Psoas muscle (tissue), 7 donors: ENCODE measurements at regions not wholly inside any gene's neighbourhood (a gene's known extent, or its start where the extent isn't known, plus 50 kb on each side); places are given as distances from the start of the nearest gene placed in this dataset.

Source experiments
- ATAC-seq, 4 donors: fragments of 200-7000 bp; cut with Tn5 transposase; one replicate each; pipeline ENCODE4 v1.9.1; 2020; ENCODE audit warnings: moderate library complexity in 3 of 4, mild to moderate bottlenecking in 2 of 4
- DNase-seq, 2 donors: peaks; one replicate each; pipeline ENCODE4 v3.0.0-alpha.2; 2020
- H3K27ac ChIP-seq: fragments of 200-600 bp; one replicate; pipeline ENCODE4 v1.8.0; 2022
- H3K27me3 ChIP-seq, 3 donors: fragments of 200-600 bp in 1 of 3; one replicate each; pipeline versions ENCODE4 v1.6.1 to v1.8.0; 2013 to 2022; ENCODE audit warnings: low read length in 2 of 3, mild to moderate bottlenecking in 2 of 3, moderate library complexity in 1 of 3; ENCODE audit not compliant: insufficient read depth in 3 of 3
- H3K36me3 ChIP-seq, 2 donors: fragments of 200-600 bp in 1 of 2; one replicate each; pipeline versions ENCODE4 v1.6.1 to v1.8.0; 2013 to 2022; ENCODE audit warnings: low read depth in 1 of 2, mild to moderate bottlenecking in 1 of 2, moderate library complexity in 1 of 2; ENCODE audit not compliant: insufficient read depth in 1 of 2
- H3K4me1 ChIP-seq: fragments of 200-600 bp; one replicate; pipeline ENCODE4 v1.8.0; 2022
- H3K4me3 ChIP-seq: fragments of 200-600 bp; one replicate; pipeline ENCODE4 v1.8.0; 2022; ENCODE audit warnings: mild to moderate bottlenecking
- H3K9me3 ChIP-seq: fragments of 200-600 bp; one replicate; pipeline ENCODE4 v1.8.0; 2022
- CTCF ChIP-seq: fragments of 200-600 bp; IDR thresholded peaks from one replicate; pipeline ENCODE4 v1.8.0; 2022; ENCODE audit warnings: antibody characterized with exemption
- WGBS, 3 donors: extraction: QIAGEN DNeasy Blood & Tissue Kit; methylation state at CpG; one replicate each; pipeline versions ENCODE4 v1.1.6 to v1.1.7; 2013; 5-methylcytosine and 5-hydroxymethylcytosine counted together
- intact Hi-C, 2 donors: fragments of 100-400 bp; cut with DNase I; formaldehyde crosslinking; loops; one replicate each; pipeline versions ENCODE4 v1.11.0 to v1.14.2; 2022
- donor health status: healthy with polysubstance abuse.
- donor health status: DM: no; HTN: no; CAD: no; lungs with moderate emphysema.
- donor health status: Bipolar disorder and iron deficiency.
- donor health status: healthy.
- donor health status: DM: yes; HTN: yes; CAD: no.
- donor health status: DM: no; HTN: no; CAD: no.
- donor health status: DM: yes; HTN: yes; CAD: no.

- WGBS, 3 donors: 58 to 70% (median 62%) methylated on average over 4 of the region's 4 CpGs
- intact Hi-C loops: no loop called here
Observed at GRCh38 chr13:105278943-105279381, 1256.5 kb downstream of the EFNB2 start.

GRCh38 chr13:105276571-105276970 is 1258.9 kb downstream of the EFNB2 start:
- H3K27ac ChIP-seq: no peak overlapping the region
- no peak for TF ChIP-seq CTCF
- intact Hi-C loops: no loop called here
- no peak overlapping the region for H3K4me3 ChIP-seq
- H3K9me3 ChIP-seq: no peaks in the 10 kb centered on the region
- no peaks in the 10 kb centered on the region for H3K36me3 ChIP-seq
- no peaks in the 10 kb centered on the region for H3K27me3 ChIP-seq
- no peak for ATAC-seq
- 88 to 96% (median 90%) methylated on average over 3 of the region's 3 CpGs for WGBS, 3 donors
- no peaks in the 10 kb centered on the region for H3K4me1 ChIP-seq
- no peak for DNase-seq

More at GRCh38 chr13:105278943-105279381, 1256.5 kb downstream of the EFNB2 start:
- no peak overlapping the region for H3K27ac ChIP-seq
- DNase-seq (no peak), ATAC-seq (no peak)
- no peaks in the 10 kb centered on the region for H3K36me3 ChIP-seq
- H3K27me3 ChIP-seq: no peaks in the 10 kb centered on the region
- no peaks in the 10 kb centered on the region for H3K4me1 ChIP-seq
- no peak for TF ChIP-seq CTCF
- H3K9me3 ChIP-seq: no peaks in the 10 kb centered on the region
- H3K4me3 ChIP-seq: no peak overlapping the region

GRCh38 chr13:105273665-105274222 is 1261.7 kb downstream of the EFNB2 start:
- DNase-seq (no peak), ATAC-seq (no peak)
- no peak overlapping the region for H3K27ac ChIP-seq
- WGBS, 3 donors: 72 to 84% (median 84%) methylated on average over 6 of the region's 6 CpGs
- TF ChIP-seq CTCF: no peak
- H3K4me3 ChIP-seq: no peak overlapping the region
- intact Hi-C loops: no loop called here
- no peaks in the 10 kb centered on the region for H3K36me3 ChIP-seq
- H3K27me3 ChIP-seq: no peaks in the 10 kb centered on the region
- H3K4me1 ChIP-seq: no peaks in the 10 kb centered on the region
- H3K9me3 ChIP-seq: no peaks in the 10 kb centered on the region

DNA sequence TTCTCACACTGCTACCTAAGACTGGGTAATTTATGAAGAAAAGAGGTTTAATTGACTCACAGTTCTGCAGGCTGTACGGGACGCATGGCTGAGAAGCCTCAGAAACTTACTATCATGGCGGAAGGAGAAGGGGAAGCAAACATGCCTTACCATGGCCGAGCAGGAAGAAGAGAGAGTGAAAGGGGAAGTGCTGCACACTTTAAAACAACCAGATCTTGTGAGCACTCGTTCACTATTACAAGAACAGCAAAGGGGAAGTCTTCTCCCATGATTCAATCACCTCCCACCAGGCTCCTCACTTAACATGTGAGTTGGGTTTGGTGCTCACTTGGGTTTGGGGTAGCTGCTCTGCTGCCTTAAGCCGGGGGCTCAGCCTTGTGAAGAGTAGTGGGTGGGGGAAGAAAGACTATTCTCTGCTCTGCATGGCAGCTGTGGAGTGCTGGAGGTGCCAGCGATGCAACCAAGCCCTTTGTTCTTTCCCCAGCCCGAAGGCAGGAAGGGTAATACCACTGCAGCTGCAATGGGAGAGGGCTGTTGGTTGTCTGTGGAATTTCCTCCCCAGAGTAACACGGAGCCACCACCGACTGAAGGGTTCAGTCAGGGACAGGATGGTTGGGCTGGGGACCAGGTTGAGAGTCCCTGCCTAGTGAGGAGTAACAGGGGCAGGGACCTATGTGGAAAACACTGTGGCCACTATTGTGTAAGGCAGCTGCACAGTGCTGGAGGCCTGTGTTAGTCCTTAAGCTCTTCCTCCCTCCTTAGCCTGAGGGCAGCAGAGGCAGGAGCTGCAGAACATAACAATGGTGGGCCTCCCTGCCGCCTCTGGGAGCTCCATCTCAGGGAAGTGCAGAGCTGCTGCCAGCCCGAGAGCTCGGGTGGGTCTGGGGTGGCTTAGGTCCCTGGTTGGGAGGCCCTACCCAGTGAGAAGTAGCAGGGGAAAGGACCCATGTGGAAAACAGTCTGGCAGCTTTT is 1262.5 kb downstream of the EFNB2 start:
- intact Hi-C loops: no loop called here
- no peaks in the 10 kb centered on the region for H3K36me3 ChIP-seq
- H3K27me3 ChIP-seq: no peaks in the 10 kb centered on the region
- WGBS, 3 donors: 64 to 68% (median 67%) methylated on average over 13 of the region's 13 CpGs
- ATAC-seq: no peak
- H3K27ac ChIP-seq: no peak overlapping the region
- no peak for DNase-seq
- no peaks in the 10 kb centered on the region for H3K9me3 ChIP-seq
- no peaks in the 10 kb centered on the region for H3K4me1 ChIP-seq
- TF ChIP-seq CTCF: no peak
- H3K4me3 ChIP-seq: no peak overlapping the region
